HCT116 (cell line): ENCODE measurements at regions not wholly inside any gene's neighbourhood (a gene's known extent, or its start where the extent isn't known, plus 50 kb on each side); places are given as distances from the start of the nearest gene placed in this dataset.

Source experiments
- ATAC-seq: fragments of 200-7000 bp; cut with Tn5 transposase; 2 replicates; pipeline ENCODE4 v1.9.1; 2020; ENCODE audit warnings: mild to moderate bottlenecking, moderate library complexity
- BruUV-seq: library from RNA; stranded (reverse); fragments of 400-500 nt; replicated peaks from 2 replicates; lab custom pipeline; 2021; lab: Mats Ljungman, UMichigan
- CTCF ChIA-PET: fragments of 300-600 bp; sonication (Branson Sonifier 250); formaldehyde crosslinking; loops from one replicate; lab custom pipeline; 2021; ENCODE audit warnings: antibody characterized with exemption; lab: Charles Lee
- POLR2A ChIA-PET: fragments of 300-600, 350-600 bp; sonication (Branson Sonifier 250); formaldehyde crosslinking; loops from one replicate; lab custom pipeline; 2021; ENCODE audit warnings: antibody characterized with exemption; lab: Charles Lee
- RAD21 ChIA-PET, 2 experiments: fragments of 300-600 bp; sonication (Branson Sonifier 250); formaldehyde crosslinking; loops; one replicate each; lab custom pipeline; 2023; ENCODE audit warnings: low total read pairs in 2 of 2; ENCODE audit not compliant: uncharacterized antibody in 2 of 2, unreplicated experiment in 2 of 2, low non-redundant PET in 1 of 2; lab: Charles Lee
- DNase-seq: peaks from one replicate; pipeline ENCODE4 v3.0.0-alpha.2; 2010; ENCODE audit warnings: low read depth, low spot score
- H2AFZ ChIP-seq: fragments of 200-600 bp; shearing (Covaris generic), sonication (generic); 2 replicates; pipeline ENCODE4 v1.6.1; 2017; ENCODE audit warnings: low read depth, mixed run types, mixed read lengths, antibody characterized with exemption, low read length; ENCODE audit not compliant: poor library complexity, severe bottlenecking
- H3K27ac ChIP-seq: 2 replicates; pipeline ENCODE4 v1.5.1; 2012; ENCODE audit warnings: low read depth, low read length
- H3K27me3 ChIP-seq: fragments of 200-600 bp; sonication (generic); 2 replicates; pipeline ENCODE4 v1.6.1; 2016; ENCODE audit warnings: mixed run types, low read length, mixed read lengths; ENCODE audit not compliant: insufficient read depth
- H3K36me3 ChIP-seq, 2 experiments: fragments of 200-500 bp in 1 of 2; fragments of 200-600 bp in 1 of 2; sonication (Bioruptor generic) in 1 of 2; sonication (generic) in 1 of 2; 2 replicates each; pipeline versions ENCODE4 v1.5.1 to v1.6.1; 2014 to 2016; ENCODE audit warnings: low read length in 2 of 2, inconsistent platforms in 1 of 2, mixed read lengths in 1 of 2, mixed run types in 1 of 2; ENCODE audit not compliant: insufficient read depth in 2 of 2, control insufficient read depth in 1 of 2
- H3K4me1 ChIP-seq, 2 experiments: fragments of 200-600 bp in 1 of 2; sonication (generic) in 1 of 2; 2 replicates each; pipeline versions ENCODE4 v1.5.1 to v1.6.1; 2012 to 2017; ENCODE audit warnings: low read length in 2 of 2, inconsistent platforms in 1 of 2, mild to moderate bottlenecking in 1 of 2, mixed read lengths in 1 of 2, mixed run types in 1 of 2, moderate library complexity in 1 of 2; ENCODE audit not compliant: insufficient read depth in 2 of 2, control insufficient read depth in 1 of 2
- H3K4me2 ChIP-seq: fragments of 200-600 bp; sonication (generic); 2 replicates; pipeline ENCODE4 v1.6.1; 2017; ENCODE audit warnings: mixed run types, low read length, mixed read lengths
- H3K4me3 ChIP-seq, 2 experiments: fragments of 200-600 bp in 1 of 2; sonication (generic) in 1 of 2; replicated peaks in 1 of 2; 2 replicates each; pipeline ENCODE4 v1.5.1; 2011 to 2016; ENCODE audit warnings: low read length in 2 of 2, control low read depth in 1 of 2, low read depth in 1 of 2, mild to moderate bottlenecking in 1 of 2, mixed read lengths in 1 of 2, mixed run types in 1 of 2
- H3K79me2 ChIP-seq: fragments of 200-600 bp; sonication (generic); 2 replicates; pipeline ENCODE4 v1.6.1; 2017; ENCODE audit warnings: mild to moderate bottlenecking, mixed run types, low read length, moderate library complexity, mixed read lengths; ENCODE audit not compliant: insufficient read depth
- H3K9ac ChIP-seq: fragments of 200-600 bp; sonication (generic); 2 replicates; pipeline ENCODE4 v1.6.1; 2016; ENCODE audit warnings: low read length, mixed read lengths
- H3K9me2 ChIP-seq: fragments of 200-600 bp; sonication (generic), shearing (Covaris generic); 2 replicates; pipeline ENCODE4 v1.6.1; 2017; ENCODE audit warnings: mixed run types, mild to moderate bottlenecking, moderate library complexity; ENCODE audit not compliant: insufficient read depth
- H3K9me3 ChIP-seq, 2 experiments: fragments of 200-500 bp in 1 of 2; fragments of 200-600 bp in 1 of 2; sonication (Bioruptor generic) in 1 of 2; sonication (generic) in 1 of 2; 2 replicates each; pipeline ENCODE4 v1.6.1; 2014 to 2017; ENCODE audit warnings: low read length in 2 of 2, mixed read lengths in 2 of 2, inconsistent platforms in 1 of 2, low read depth in 1 of 2, mild to moderate bottlenecking in 1 of 2, mixed run types in 1 of 2, moderate library complexity in 1 of 2; ENCODE audit not compliant: control insufficient read depth in 1 of 2, insufficient read depth in 1 of 2
- H4K20me1 ChIP-seq: fragments of 200-600 bp; sonication (generic), shearing (Covaris generic); 2 replicates; pipeline ENCODE4 v1.6.1; 2017; ENCODE audit warnings: mixed run types, mild to moderate bottlenecking, moderate library complexity; ENCODE audit not compliant: insufficient read depth
- CEBPB ChIP-seq: IDR thresholded peaks from 2 replicates; pipeline ENCODE4 v1.6.1; 2012; ENCODE audit warnings: low read depth
- EGR1 ChIP-seq: IDR thresholded peaks from 2 replicates; pipeline ENCODE4 v1.6.1; 2012; ENCODE audit warnings: low read depth
- EZH2 ChIP-seq: fragments of 200-600 bp; sonication (generic); IDR thresholded peaks from 2 replicates; pipeline ENCODE4 v1.6.1; 2017; ENCODE audit warnings: antibody characterized with exemption, mixed run types
- EZH2phosphoT487 ChIP-seq: fragments of 200-600 bp; IDR thresholded peaks from 2 replicates; pipeline ENCODE4 v1.6.1; 2018; ENCODE audit warnings: antibody characterized with exemption, borderline replicate concordance
- FOSL1 ChIP-seq: IDR thresholded peaks from 2 replicates; pipeline ENCODE4 v1.6.1; 2012; ENCODE audit warnings: low read depth
- JUND ChIP-seq: IDR thresholded peaks from 2 replicates; pipeline ENCODE4 v1.6.1; 2012
- POLR2A ChIP-seq: IDR thresholded peaks from 2 replicates; pipeline ENCODE4 v1.7.0; 2011; ENCODE audit warnings: borderline replicate concordance; ENCODE audit not compliant: insufficient read depth, insufficient read length; ENCODE audit errors: extremely low read depth
- RAD21 ChIP-seq: IDR thresholded peaks from 2 replicates; pipeline ENCODE4 v1.6.1; 2012; ENCODE audit warnings: low read depth, mild to moderate bottlenecking
- REST ChIP-seq: IDR thresholded peaks from 2 replicates; pipeline ENCODE4 v1.6.1; 2012; ENCODE audit warnings: low read depth
- SP1 ChIP-seq: IDR thresholded peaks from 2 replicates; pipeline ENCODE4 v1.6.1; 2012; ENCODE audit warnings: low read depth
- SRF ChIP-seq: IDR thresholded peaks from 2 replicates; pipeline ENCODE4 v1.6.1; 2012; ENCODE audit warnings: low read depth
- TCF7L2 ChIP-seq: IDR thresholded peaks from 2 replicates; pipeline ENCODE4 v1.7.0; 2011; ENCODE audit warnings: borderline replicate concordance, inconsistent platforms; ENCODE audit not compliant: insufficient read depth, insufficient read length; ENCODE audit errors: extremely low read depth
- ZBTB33 ChIP-seq: IDR thresholded peaks from 2 replicates; pipeline ENCODE4 v1.6.1; 2011; ENCODE audit warnings: mild to moderate bottlenecking, low read length, moderate library complexity; ENCODE audit not compliant: insufficient replicate concordance; ENCODE audit errors: extremely low read depth
- ZFX ChIP-seq: fragments of 450-650 bp; IDR thresholded peaks from 2 replicates; pipeline ENCODE4 v1.6.1; 2017
- ZNF274 ChIP-seq: fragments of 200-500 bp; sonication (Bioruptor generic); IDR thresholded peaks from 2 replicates; pipeline ENCODE4 v1.6.1; 2014; ENCODE audit warnings: mild to moderate bottlenecking, low read depth, low read length, inconsistent platforms
- intact Hi-C: fragments of 100-400 bp; cut with micrococcal nuclease; formaldehyde crosslinking; loops from 2 replicates; pipeline ENCODE4 v1.10.0; 2022

GRCh38 chrX:28351801-28352200 lies 235.4 kb upstream of the IL1RAPL1 start:
- ChIA-PET RAD21 (no interaction called here), CTCF (no interaction called here), POLR2A (no interaction called here)
- H2AFZ ChIP-seq: no peak overlapping the region
- H3K27me3 ChIP-seq: no peaks in the 10 kb centered on the region
- no peaks in the 10 kb centered on the region for H3K9me2 ChIP-seq
- TF ChIP-seq EZH2: no peak
- TF ChIP-seq FOSL1: no peak
- no peak for TF ChIP-seq ZNF274
- no peak for TF ChIP-seq ZBTB33
- TF ChIP-seq TCF7L2: no peak
- TF ChIP-seq EGR1: no peak
- no peak for TF ChIP-seq CEBPB
- TF ChIP-seq ZFX: no peak
- no peak for TF ChIP-seq POLR2A
- TF ChIP-seq JUND: no peak
- no peak overlapping the region for H3K9ac ChIP-seq
- no peak overlapping the region for H3K4me2 ChIP-seq
- no peaks in the 10 kb centered on the region for H3K9me3 ChIP-seq
- no peak overlapping the region for H3K4me3 ChIP-seq
- no peaks in the 10 kb centered on the region for H4K20me1 ChIP-seq
- H3K27ac ChIP-seq: no peak overlapping the region
- DNase-seq (no peak), ATAC-seq (no peak)
- H3K79me2 ChIP-seq: no peaks in the 10 kb centered on the region
- H3K36me3 ChIP-seq: no peaks in the 10 kb centered on the region
- BruUV-seq: no TSS peak
- intact Hi-C loops: no loop called here
- no peaks in the 10 kb centered on the region for H3K4me1 ChIP-seq

GRCh38 chrX:28349888-28350287 lies 237.4 kb upstream of the IL1RAPL1 start:
- H3K4me3 ChIP-seq: no peak overlapping the region
- no peaks in the 10 kb centered on the region for H3K36me3 ChIP-seq
- H4K20me1 ChIP-seq: no peaks in the 10 kb centered on the region
- DNase-seq (no peak), ATAC-seq (no peak)
- no peak overlapping the region for H2AFZ ChIP-seq
- no TSS peak for BruUV-seq
- no peak overlapping the region for H3K4me2 ChIP-seq
- intact Hi-C loops: no loop called here
- no peaks in the 10 kb centered on the region for H3K27me3 ChIP-seq
- no peak overlapping the region for H3K27ac ChIP-seq
- ChIA-PET POLR2A (no interaction called here), RAD21 (no interaction called here), CTCF (no interaction called here)
- no peaks in the 10 kb centered on the region for H3K9me2 ChIP-seq
- no peak overlapping the region for H3K9ac ChIP-seq
- no peaks in the 10 kb centered on the region for H3K79me2 ChIP-seq
- no peaks in the 10 kb centered on the region for H3K9me3 ChIP-seq
- H3K4me1 ChIP-seq: no peaks in the 10 kb centered on the region
- no peak for TF ChIP-seq EZH2phosphoT487
- TF ChIP-seq REST: no peak
- TF ChIP-seq EZH2: no peak
- no peak for TF ChIP-seq SP1
- TF ChIP-seq RAD21: no peak
- TF ChIP-seq SRF: no peak
- TF ChIP-seq CEBPB: no peak
- TF ChIP-seq ZFX: no peak
- TF ChIP-seq FOSL1: no peak
- no peak for TF ChIP-seq EGR1
- TF ChIP-seq ZBTB33: no peak
